Neural progenitor cell (in vitro differentiated cells): ENCODE measurements at regions not wholly inside any gene's neighbourhood (a gene's known extent, or its start where the extent isn't known, plus 50 kb on each side); places are given as distances from the start of the nearest gene placed in this dataset.

ENCODE experiments used
- CTCF ChIP-seq: fragments of 200-600 bp; sonication (generic); IDR thresholded peaks from 2 replicates; pipeline ENCODE4 v1.5.1; 2017; ENCODE audit warnings: antibody characterized with exemption, mild to moderate bottlenecking
- EZH2phosphoT487 ChIP-seq: fragments of 200-600 bp; sonication (generic); IDR thresholded peaks from 2 replicates; pipeline ENCODE4 v1.6.1; 2017; ENCODE audit warnings: antibody characterized with exemption

- TF ChIP-seq CTCF (no peak), EZH2phosphoT487 (no peak)
Measured at GRCh38 chr17:77479372-77480198, 338.8 kb downstream of the SEC14L1 start.
